Esophagus muscularis mucosa (tissue), 4 donors: ENCODE measurements at regions not wholly inside any gene's neighbourhood (a gene's known extent, or its start where the extent isn't known, plus 50 kb on each side); places are given as distances from the start of the nearest gene placed in this dataset.

Experiments
- DNase-seq: peaks from one replicate; pipeline ENCODE4 v3.0.0-alpha.2; 2017; ENCODE audit errors: extremely low spot score
- H3K27ac ChIP-seq, 4 donors: fragments of 200-600 bp; sonication (generic); replicated peaks in 1 of 4; 1 replicate in 3 of 4; 2 replicates in 1 of 4; pipeline ENCODE4 v1.5.1; 2016 to 2019; ENCODE audit warnings: mild to moderate bottlenecking in 1 of 4
- H3K27me3 ChIP-seq, 4 donors: fragments of 200-600 bp; sonication (generic); one replicate each; pipeline versions ENCODE4 v1.5.1 to v1.6.0; 2016 to 2019
- H3K36me3 ChIP-seq, 4 donors: fragments of 200-600 bp; sonication (generic); one replicate each; pipeline ENCODE4 v1.5.1; 2016 to 2019
- H3K4me1 ChIP-seq, 4 donors: fragments of 200-600 bp; sonication (generic); one replicate each; pipeline ENCODE4 v1.5.1; 2016 to 2019
- H3K4me3 ChIP-seq, 4 donors: fragments of 200-600 bp; sonication (generic); 1 replicate in 2 of 4; 2 replicates in 2 of 4; pipeline ENCODE4 v1.5.1; 2016 to 2019; ENCODE audit warnings: mild to moderate bottlenecking in 4 of 4, moderate library complexity in 1 of 4
- H3K9me3 ChIP-seq, 4 donors: fragments of 200-600 bp; sonication (generic); 1 replicate in 3 of 4; 2 replicates in 1 of 4; pipeline ENCODE4 v1.5.1; 2016 to 2019
- CTCF ChIP-seq, 3 experiments: fragments of 200-600 bp in 2 of 3; fragments of 450-650 bp in 1 of 3; sonication (generic) in 2 of 3; IDR thresholded peaks; one replicate each; pipeline ENCODE4 v1.5.1; 2017 to 2019; ENCODE audit warnings: antibody characterized with exemption in 3 of 3, mild to moderate bottlenecking in 2 of 3, moderate library complexity in 1 of 3
- EP300 ChIP-seq: sonication (generic); formaldehyde crosslinking; IDR thresholded peaks from one replicate; pipeline ENCODE4 v1.6.1; 2017; ENCODE audit warnings: antibody characterized with exemption
- POLR2A ChIP-seq: fragments of 450-650 bp; IDR thresholded peaks from one replicate; pipeline ENCODE4 v1.6.1; 2017; ENCODE audit warnings: antibody characterized with exemption, moderate library complexity, mild to moderate bottlenecking, low read depth
- POLR2AphosphoS5 ChIP-seq, 2 donors: sonication (generic); formaldehyde crosslinking; IDR thresholded peaks; one replicate each; pipeline ENCODE4 v1.6.1; 2017; ENCODE audit warnings: antibody characterized with exemption in 2 of 2
- WGBS: methylation state at CpG from one replicate; pipeline ENCODE4 v1.1.5; 2018; 5-methylcytosine and 5-hydroxymethylcytosine counted together
- intact Hi-C: fragments of 100-400 bp; cut with DNase I; formaldehyde crosslinking; loops from one replicate; pipeline ENCODE4 v1.15.1; 2023

DNA sequence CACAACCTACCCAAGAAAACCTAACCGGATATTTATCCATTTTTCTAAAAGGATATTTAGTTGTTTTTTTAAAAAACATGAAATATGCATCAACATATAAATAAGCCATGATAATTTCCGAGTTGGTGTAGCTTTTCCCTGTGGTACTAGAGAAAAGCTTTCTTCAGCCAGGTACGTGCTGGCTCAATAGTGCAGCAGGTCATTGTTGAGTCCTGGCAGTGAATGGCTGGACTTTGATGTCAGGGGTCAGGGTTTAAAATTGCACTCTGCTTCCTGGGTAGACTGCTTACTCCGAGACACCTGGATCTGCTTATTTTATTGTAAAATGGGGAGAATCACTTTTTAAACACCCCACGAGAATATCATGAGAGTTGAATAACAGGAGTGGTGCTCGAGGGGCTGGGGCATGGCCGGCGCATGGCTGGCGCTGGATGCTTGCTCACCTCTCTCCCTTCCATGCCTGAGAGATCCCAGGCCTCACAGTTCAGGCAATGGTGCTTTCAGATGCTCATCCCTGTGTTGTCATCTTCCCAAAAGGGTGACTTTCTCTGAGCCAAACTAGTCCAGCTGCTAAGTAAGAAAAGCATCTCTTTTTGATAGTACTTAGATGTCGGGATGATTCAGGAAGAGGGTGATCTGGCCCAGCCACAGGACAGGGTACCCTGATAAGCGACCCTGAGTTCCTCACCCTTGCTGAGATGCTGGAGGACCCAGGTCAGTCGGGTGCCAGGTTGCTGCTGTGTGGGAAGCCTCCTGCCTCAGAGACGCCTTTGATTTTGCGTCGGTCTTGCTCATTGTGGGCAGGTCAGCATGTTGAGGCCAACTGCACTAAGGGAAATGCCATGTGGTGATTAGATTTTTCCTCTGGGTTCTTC lies 269.1 kb upstream of the FOXQ1 start:
- H3K27me3 ChIP-seq = peaks cover 0 to 4% (median 0%) of the 10 kb centered on the region in 4 donors
- no peak overlapping the region for H3K27ac ChIP-seq
- H3K36me3 ChIP-seq = no peaks in the 10 kb centered on the region
- no peak for TF ChIP-seq CTCF (IDR thresholded peaks at IDR 0.05)
- no peak for TF ChIP-seq POLR2A
- TF ChIP-seq EP300 = no peak
- peaks cover 0 to 4% (median 3%) of the 10 kb centered on the region in 4 donors for H3K4me1 ChIP-seq
- 85% methylated on average over 15 of the region's 15 CpGs for WGBS
- H3K9me3 ChIP-seq = no peaks in the 10 kb centered on the region
- intact Hi-C loops = no loop called here
- no peak overlapping the region for H3K4me3 ChIP-seq
- no peak for DNase-seq

GRCh38 chr6:1040393-1040792 lies 271.5 kb upstream of the FOXQ1 start:
- intact Hi-C loops = no loop called here
- Histone ChIP-seq H3K4me3 (no peak overlapping the region), H3K36me3 (no peaks in the 10 kb centered on the region), H3K9me3 (no peaks in the 10 kb centered on the region), H3K27me3 (peaks cover 0 to 4% (median 0%) of the 10 kb centered on the region in 4 donors), H3K27ac (no peak overlapping the region), H3K4me1 (no peaks in the 10 kb centered on the region)
- TF ChIP-seq POLR2A (no peak), CTCF (IDR thresholded peaks at IDR 0.05) (no peak), POLR2AphosphoS5 (IDR thresholded peaks at IDR 0.05) (no peak), EP300 (no peak)
- 79% methylated on average over 12 of the region's 12 CpGs for WGBS
- no peak for DNase-seq

DNA sequence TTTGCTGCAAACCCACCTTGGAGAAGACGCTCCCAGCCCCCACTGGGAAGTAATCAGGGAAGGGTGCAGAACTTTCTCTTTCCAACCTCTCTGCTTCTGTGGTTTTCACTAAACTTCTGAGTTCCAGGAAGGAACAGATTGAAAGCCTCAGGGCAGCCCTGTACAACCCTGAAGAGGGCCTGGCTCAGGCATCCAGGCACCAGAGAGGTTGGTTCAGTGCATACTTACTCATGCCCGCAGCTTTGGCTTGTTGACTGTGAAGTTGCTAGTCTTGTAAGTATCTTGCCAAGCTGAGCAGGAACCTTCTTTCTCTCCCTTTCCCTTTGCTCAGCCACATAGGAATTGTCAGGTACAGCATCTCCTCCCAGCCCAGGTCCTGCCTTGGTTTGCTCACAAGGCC lies 272.2 kb upstream of the FOXQ1 start:
- Histone ChIP-seq H3K4me1 (no peaks in the 10 kb centered on the region), H3K4me3 (no peak overlapping the region), H3K27me3 (peaks cover 0 to 4% (median 0%) of the 10 kb centered on the region in 4 donors), H3K36me3 (no peaks in the 10 kb centered on the region), H3K27ac (no peak overlapping the region), H3K9me3 (no peaks in the 10 kb centered on the region)
- TF ChIP-seq EP300 = no peak
- WGBS = 95% methylated on average over 2 of the region's 2 CpGs
- no peak for DNase-seq
- intact Hi-C loops = no loop called here

DNA sequence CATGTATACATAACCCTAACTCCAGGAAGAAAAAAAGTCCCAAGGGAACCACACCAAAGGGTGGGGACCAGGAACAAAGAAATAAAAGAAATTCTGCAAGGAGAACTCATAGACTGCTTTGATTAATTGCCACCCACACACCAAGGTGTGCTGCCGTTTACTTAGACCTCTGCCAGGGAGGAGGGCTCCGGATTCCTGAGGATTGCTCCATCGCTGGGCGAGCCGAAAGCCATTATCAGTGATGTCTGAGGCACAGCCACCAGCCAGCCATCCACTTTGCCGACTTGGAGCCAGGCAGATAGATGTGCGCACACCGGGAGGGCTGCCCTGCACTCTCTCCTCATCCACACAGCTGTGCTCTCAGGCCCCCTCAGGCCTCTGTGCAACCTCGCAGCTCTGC lies 272.7 kb upstream of the FOXQ1 start:
- DNase-seq = no peak
- Histone ChIP-seq H3K9me3 (no peaks in the 10 kb centered on the region), H3K4me1 (no peaks in the 10 kb centered on the region), H3K27ac (no peak overlapping the region), H3K4me3 (no peak overlapping the region), H3K27me3 (peaks cover 0 to 4% (median 0%) of the 10 kb centered on the region in 4 donors), H3K36me3 (no peaks in the 10 kb centered on the region)
- intact Hi-C loops = no loop called here
- WGBS = 65% methylated on average over 6 of the region's 9 CpGs
- no peak for TF ChIP-seq POLR2A
- no peak for TF ChIP-seq EP300
- no peak for TF ChIP-seq CTCF (IDR thresholded peaks at IDR 0.05)
- no peak for TF ChIP-seq POLR2AphosphoS5 (IDR thresholded peaks at IDR 0.05)

DNA sequence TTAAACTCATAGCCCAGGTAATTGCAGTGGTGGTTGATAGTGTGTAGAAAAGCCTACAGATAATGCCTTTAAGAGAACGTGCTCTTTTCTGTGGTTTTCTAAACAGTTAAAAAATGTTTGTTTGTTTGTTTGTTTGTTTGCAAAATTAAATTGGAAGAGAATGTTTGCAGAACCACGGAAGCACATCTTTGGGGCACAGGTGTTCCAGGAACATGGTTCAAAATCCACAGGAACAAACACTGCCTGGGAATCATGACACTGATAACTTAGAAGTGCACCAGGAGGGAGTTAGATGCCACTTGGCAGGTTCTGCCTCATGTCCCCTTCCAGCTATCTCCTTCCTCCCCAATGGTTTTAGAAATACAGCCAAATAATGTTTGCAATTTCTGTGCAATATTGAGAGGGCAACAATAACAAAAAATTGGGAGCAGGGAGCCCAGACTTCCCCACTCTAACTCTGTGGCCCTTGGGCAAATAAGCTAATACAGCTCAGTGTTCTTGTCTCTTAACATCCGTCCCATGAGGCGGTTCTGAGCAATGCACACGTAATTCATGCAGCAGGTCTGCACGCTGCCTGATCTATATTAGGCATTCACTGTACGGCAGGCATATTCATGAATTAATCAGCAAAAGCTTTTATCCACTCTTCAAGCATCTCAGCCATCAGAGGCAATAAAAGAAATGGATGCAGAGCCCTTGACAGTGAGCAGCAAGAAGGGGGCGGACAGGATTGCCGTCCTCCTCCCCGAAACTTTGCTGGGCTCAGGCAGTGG lies 274.3 kb upstream of the FOXQ1 start:
- WGBS = 88% methylated on average over 10 of the region's 10 CpGs
- H3K27me3 ChIP-seq = no peaks in the 10 kb centered on the region
- H3K9me3 ChIP-seq = no peaks in the 10 kb centered on the region
- no peak for DNase-seq
- no peaks in the 10 kb centered on the region for H3K4me1 ChIP-seq
- TF ChIP-seq POLR2A (no peak), CTCF (IDR thresholded peaks at IDR 0.05) (no peak), EP300 (no peak), POLR2AphosphoS5 (IDR thresholded peaks at IDR 0.05) (no peak)
- H3K36me3 ChIP-seq = no peaks in the 10 kb centered on the region
- no peak overlapping the region for H3K27ac ChIP-seq
- intact Hi-C loops = no loop called here
- no peak overlapping the region for H3K4me3 ChIP-seq
